ENCODE measurements at regions not wholly inside any gene's neighbourhood (a gene's known extent, or its start where the extent isn't known, plus 50 kb on each side); places are given as distances from the start of the nearest gene placed in this dataset.

DNA sequence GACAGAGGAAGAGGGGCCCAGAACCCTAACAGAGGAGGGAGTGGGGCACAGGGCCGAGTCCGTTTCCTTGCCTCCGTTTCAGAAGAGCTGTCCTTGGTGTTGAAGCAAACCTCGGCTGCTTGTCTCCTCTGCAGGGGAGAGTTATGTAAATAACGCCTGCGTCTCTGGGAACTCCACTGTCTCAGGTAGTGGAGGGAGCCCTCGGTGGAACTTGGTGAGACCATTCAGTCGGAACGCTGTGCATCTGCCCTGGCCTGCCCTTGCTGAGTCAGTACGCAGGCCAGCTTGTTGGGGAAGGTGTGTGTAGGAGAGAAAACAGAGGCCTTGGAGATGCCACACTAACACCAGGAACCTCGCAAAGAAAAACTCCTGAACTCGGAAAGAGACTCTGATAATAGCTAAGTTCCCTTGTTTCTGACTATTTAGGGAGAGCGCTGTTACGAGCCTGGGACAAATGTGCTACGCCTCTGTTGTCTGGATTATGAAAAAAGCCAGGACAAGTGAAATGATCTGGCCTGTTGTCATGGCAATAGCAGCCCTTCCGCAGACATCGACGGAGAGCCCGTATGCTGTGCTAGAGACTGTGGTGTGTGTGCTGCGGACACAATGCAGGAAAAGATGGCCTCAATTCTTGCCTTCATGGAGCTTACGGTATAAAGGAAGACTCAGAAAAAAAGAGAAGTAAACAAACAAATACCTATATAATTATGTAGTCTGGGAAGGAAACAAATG lies 94.6 kb upstream of the AKT3 start:
- DNase-seq (ENCODE audit: extremely low spot score), result no peak
- CTCF ChIA-PET, result no interaction called here
- TF ChIP-seq ELF4 (IDR thresholded peaks at IDR 0.05), result no peak
- no peak for TF ChIP-seq TARDBP (IDR thresholded peaks at IDR 0.05)
- TF ChIP-seq LEF1 (IDR thresholded peaks at IDR 0.05; ENCODE audit: borderline replicate concordance), result no peak
- TF ChIP-seq SP1 (IDR thresholded peaks at IDR 0.05), result no peak
- TF ChIP-seq FOXK2 (IDR thresholded peaks at IDR 0.05), result no peak
- TF ChIP-seq SUZ12 (IDR thresholded peaks at IDR 0.05), result no peak
- no peak for TF ChIP-seq ARNT (IDR thresholded peaks at IDR 0.05)
- no peak for TF ChIP-seq ZNF384 (IDR thresholded peaks at IDR 0.05)
- TF ChIP-seq FOXA1 (IDR thresholded peaks at IDR 0.05), result no peak
- TF ChIP-seq CTBP1 (IDR thresholded peaks at IDR 0.05; ENCODE audit: borderline replicate concordance), result no peak
- no peak for TF ChIP-seq HDGF (IDR thresholded peaks at IDR 0.05; ENCODE audit: borderline replicate concordance)
- no peak for TF ChIP-seq L3MBTL2 (conservative IDR thresholded peaks at IDR 0.05)
- no peak for TF ChIP-seq BHLHE40 (IDR thresholded peaks at IDR 0.05; ENCODE audit: borderline replicate concordance)
- POLR2A ChIA-PET, result no interaction called here

DNA sequence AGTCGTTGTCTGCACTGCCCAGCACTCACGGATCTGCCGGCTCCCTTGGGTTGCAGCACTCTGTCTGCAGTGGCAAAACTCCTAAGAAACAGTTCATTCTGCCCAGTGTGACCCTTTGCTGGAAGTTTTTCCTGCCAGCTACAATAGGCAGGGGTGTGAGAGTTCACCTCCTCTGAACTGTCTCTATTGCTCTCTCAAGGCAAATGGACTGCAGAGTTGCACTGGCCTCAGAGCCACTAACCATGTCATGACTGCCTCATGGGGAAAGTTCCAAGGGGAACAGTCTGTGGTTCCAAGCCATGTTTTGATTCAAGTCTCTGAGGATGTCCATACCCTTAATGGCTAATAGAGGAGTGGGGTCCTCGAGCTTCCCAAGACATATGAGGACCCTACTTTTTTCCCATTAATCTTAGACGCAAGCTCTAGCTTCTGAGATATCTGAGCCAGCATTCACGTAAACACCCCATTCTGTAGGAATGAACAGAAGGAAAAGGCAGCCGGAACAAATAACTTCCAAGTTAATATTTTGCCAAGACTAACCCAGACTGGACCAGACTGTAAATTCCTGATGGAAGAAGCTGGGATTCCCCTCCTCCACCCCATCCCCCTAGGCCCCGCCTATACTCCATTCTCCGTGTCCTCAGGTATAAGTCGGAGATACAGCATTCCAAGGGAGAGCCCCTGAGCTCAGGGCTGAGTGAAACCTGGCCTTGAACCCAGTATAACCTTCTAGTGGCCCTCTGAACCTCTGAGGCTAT lies 93.8 kb upstream of the AKT3 start:
- ChIA-PET CTCF (no interaction called here), POLR2A (no interaction called here)
- no peak for DNase-seq (ENCODE audit: extremely low spot score)
- TF ChIP-seq BHLHE40 (IDR thresholded peaks at IDR 0.05; ENCODE audit: borderline replicate concordance), result no peak
- no peak for TF ChIP-seq SP1 (IDR thresholded peaks at IDR 0.05)
- no peak for TF ChIP-seq NFRKB (IDR thresholded peaks at IDR 0.05)
- TF ChIP-seq ARNT (IDR thresholded peaks at IDR 0.05), result no peak

DNA sequence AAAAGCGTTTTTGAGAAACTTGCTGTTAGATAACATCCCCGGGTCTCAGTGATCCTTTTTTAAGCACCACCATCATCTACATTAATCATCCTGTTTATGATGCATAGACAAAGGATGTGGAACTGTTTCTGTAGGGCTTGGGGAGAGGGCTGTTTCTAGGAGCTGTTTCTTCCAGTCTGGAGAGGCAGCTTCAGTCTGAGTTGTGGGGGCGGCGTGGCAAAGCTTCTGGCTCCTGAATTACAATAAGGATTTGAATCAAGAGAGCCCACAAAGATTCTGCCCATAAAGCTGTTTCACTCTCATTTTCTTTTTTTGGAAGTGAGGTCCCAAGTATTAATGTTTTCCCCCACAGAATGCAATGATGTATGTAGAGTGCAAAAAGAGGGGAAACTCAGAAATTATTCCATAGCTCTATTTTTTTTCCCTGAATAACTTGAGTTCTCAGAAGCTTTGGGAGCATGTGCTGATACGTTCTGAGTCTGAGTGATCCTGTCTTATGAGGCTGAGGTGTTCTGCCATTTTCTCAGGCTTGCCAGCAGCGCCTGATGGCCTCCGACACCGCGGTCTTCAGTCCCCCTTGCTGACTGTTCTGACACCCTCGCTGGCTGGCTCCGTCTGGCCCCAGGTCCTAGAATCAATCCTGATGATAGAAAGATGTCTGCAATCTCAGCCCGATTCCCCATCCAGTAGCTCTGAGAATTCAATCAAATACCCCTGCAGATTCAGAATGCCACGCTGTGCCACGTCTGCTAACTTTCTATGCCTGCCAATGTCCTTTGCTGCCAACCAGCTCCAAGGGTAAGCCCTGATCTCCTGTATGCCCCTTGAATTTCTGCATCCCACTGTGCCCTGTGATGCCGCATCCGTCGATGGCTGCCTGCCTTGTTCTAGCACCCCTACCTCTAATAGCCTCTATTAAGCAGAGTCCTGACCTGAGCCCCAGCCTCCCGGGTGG lies 92.4 kb upstream of the AKT3 start:
- ChIA-PET POLR2A (no interaction called here), CTCF (no interaction called here)
- TF ChIP-seq BHLHE40 (IDR thresholded peaks at IDR 0.05; ENCODE audit: borderline replicate concordance) (no peak), FOXA1 (IDR thresholded peaks at IDR 0.05) (no peak)
- DNase-seq (ENCODE audit: extremely low spot score), result no peak

DNA sequence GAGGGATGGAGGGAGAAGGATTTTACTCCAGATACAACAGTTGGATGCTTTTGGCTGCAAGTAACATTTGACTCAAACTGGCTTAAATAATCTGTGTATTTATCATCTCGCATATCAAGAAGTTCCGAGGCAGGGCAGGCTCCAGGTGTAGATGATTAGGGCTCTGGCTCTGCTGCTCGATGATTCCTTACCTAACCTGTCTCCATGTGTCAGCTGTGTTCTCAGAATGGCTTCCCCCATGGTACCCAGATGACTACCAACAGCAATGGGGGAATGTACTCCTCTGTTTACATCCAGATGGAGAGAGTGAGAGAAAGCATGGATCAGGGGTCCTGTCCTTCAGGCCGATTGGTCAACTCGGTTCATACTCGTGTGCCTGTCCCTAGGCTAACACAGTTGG lies 90.4 kb upstream of the AKT3 start:
- ChIA-PET POLR2A (no interaction called here), CTCF (no interaction called here)
- TF ChIP-seq FOXK2 (IDR thresholded peaks at IDR 0.05) (no peak), LEF1 (IDR thresholded peaks at IDR 0.05; ENCODE audit: borderline replicate concordance) (no peak), SP1 (IDR thresholded peaks at IDR 0.05) (no peak), NFRKB (IDR thresholded peaks at IDR 0.05) (no peak), ELF4 (IDR thresholded peaks at IDR 0.05) (no peak), L3MBTL2 (conservative IDR thresholded peaks at IDR 0.05) (no peak), CTBP1 (IDR thresholded peaks at IDR 0.05; ENCODE audit: borderline replicate concordance) (no peak), BHLHE40 (IDR thresholded peaks at IDR 0.05; ENCODE audit: borderline replicate concordance) (no peak), ARNT (IDR thresholded peaks at IDR 0.05) (no peak), ZNF384 (IDR thresholded peaks at IDR 0.05) (no peak), FOXM1 (IDR thresholded peaks at IDR 0.05; ENCODE audit: borderline replicate concordance) (no peak)
- DNase-seq (ENCODE audit: extremely low spot score), result no peak

DNA sequence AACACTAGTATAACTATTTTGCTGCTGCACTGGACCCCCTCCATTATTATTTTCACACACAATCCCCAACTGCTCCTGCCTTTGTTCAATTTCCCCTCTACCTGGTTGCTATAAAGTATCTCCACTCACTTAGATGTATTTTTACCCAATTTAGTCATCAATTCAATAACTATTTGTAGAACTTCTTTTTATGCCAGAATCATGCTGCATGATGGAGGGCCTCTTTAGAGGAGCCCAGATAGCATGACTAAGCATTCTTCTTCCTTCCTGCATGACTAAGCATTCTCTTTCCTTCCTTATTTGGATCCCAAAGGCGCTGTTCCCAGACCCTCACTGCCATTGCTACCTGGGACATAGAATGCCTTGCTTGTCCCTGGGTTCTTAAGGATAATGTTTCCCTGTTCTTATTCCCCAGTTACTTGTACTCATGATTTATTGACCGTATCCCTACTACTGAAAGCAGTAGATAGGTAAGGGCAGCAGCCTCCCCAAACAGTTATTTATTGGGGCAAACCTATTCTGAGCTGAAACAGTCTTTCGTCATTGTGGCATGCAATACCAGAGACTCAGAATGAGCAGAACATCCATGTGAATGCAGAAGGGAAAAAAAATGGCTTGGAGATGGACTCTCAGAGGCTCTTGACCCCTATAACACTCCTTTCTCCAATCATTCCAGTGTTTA lies 89.3 kb upstream of the AKT3 start:
- CTCF ChIA-PET, result no interaction called here
- TF ChIP-seq ARNT (IDR thresholded peaks at IDR 0.05) (no peak), HDGF (IDR thresholded peaks at IDR 0.05; ENCODE audit: borderline replicate concordance) (no peak), SUZ12 (IDR thresholded peaks at IDR 0.05) (no peak), CTBP1 (IDR thresholded peaks at IDR 0.05; ENCODE audit: borderline replicate concordance) (no peak), FOXA1 (IDR thresholded peaks at IDR 0.05) (no peak), NFRKB (IDR thresholded peaks at IDR 0.05) (no peak), L3MBTL2 (conservative IDR thresholded peaks at IDR 0.05) (no peak), ZNF384 (IDR thresholded peaks at IDR 0.05) (no peak), LEF1 (IDR thresholded peaks at IDR 0.05; ENCODE audit: borderline replicate concordance) (no peak)
- DNase-seq (ENCODE audit: extremely low spot score), result no peak

DNA sequence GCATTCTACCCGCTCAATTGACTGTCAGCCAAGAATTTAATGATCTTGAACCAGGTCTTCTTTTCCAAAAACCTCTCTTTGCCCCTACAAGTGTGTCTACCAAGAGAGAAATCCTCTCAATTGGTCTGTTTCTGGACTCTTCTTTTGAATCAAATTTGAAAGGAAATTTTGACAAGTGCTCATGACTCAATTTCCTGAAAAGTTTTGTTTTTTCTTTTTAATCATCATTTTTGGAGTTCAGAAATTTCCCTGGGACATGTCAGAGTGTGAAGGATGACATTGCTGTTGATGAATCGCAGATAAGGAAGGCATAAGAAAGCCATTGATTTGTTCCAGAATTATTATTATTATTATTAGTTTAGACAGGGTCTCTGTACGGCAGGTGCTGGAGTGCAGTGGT lies 88.2 kb upstream of the AKT3 start:
- CTCF ChIA-PET, result no interaction called here
- no peak for DNase-seq (ENCODE audit: extremely low spot score)
- POLR2A ChIA-PET, result no interaction called here
- TF ChIP-seq ELF4 (IDR thresholded peaks at IDR 0.05) (no peak), SP1 (IDR thresholded peaks at IDR 0.05) (no peak), BHLHE40 (IDR thresholded peaks at IDR 0.05; ENCODE audit: borderline replicate concordance) (no peak), LEF1 (IDR thresholded peaks at IDR 0.05; ENCODE audit: borderline replicate concordance) (no peak), L3MBTL2 (conservative IDR thresholded peaks at IDR 0.05) (no peak), TARDBP (IDR thresholded peaks at IDR 0.05) (no peak), NFRKB (IDR thresholded peaks at IDR 0.05) (no peak), FOXM1 (IDR thresholded peaks at IDR 0.05; ENCODE audit: borderline replicate concordance) (no peak), FOXK2 (IDR thresholded peaks at IDR 0.05) (no peak), ZNF384 (IDR thresholded peaks at IDR 0.05) (no peak), HDGF (IDR thresholded peaks at IDR 0.05; ENCODE audit: borderline replicate concordance) (no peak), CTBP1 (IDR thresholded peaks at IDR 0.05; ENCODE audit: borderline replicate concordance) (no peak), FOXA1 (IDR thresholded peaks at IDR 0.05) (no peak), SUZ12 (IDR thresholded peaks at IDR 0.05) (no peak), ARNT (IDR thresholded peaks at IDR 0.05) (no peak)
- TF ChIP-seq, protein P1, sequence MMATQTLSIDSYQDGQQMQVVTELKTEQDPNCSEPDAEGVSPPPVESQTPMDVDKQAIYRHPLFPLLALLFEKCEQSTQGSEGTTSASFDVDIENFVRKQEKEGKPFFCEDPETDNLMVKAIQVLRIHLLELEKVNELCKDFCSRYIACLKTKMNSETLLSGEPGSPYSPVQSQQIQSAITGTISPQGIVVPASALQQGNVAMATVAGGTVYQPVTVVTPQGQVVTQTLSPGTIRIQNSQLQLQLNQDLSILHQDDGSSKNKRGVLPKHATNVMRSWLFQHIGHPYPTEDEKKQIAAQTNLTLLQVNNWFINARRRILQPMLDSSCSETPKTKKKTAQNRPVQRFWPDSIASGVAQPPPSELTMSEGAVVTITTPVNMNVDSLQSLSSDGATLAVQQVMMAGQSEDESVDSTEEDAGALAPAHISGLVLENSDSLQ (IDR thresholded peaks at IDR 0.05), result no peak

More for the DNA sequence above, 89.3 kb upstream of the AKT3 start:
- POLR2A ChIA-PET, result no interaction called here

Data from HEK293T (cell line).